Neural cell (in vitro differentiated cells): ENCODE measurements at regions not wholly inside any gene's neighbourhood (a gene's known extent, or its start where the extent isn't known, plus 50 kb on each side); places are given as distances from the start of the nearest gene placed in this dataset.

Experiments used
- H2AFZ ChIP-seq: fragments of 200-600, 300-800 bp; sonication (generic), shearing (Covaris generic); 2 replicates; pipeline ENCODE4 v1.6.0; 2014; ENCODE audit warnings: low read depth, mild to moderate bottlenecking, antibody characterized with exemption, low read length, moderate library complexity
- H3F3A ChIP-seq: fragments of 200-600 bp; shearing (Covaris generic); 2 replicates; pipeline ENCODE4 v1.6.1; 2016; ENCODE audit warnings: mild to moderate bottlenecking, moderate library complexity, mixed read lengths, antibody characterized with exemption, low read length; ENCODE audit not compliant: insufficient read depth, poor library complexity, severe bottlenecking
- H3K27ac ChIP-seq: fragments of 200-600, 300-800 bp; sonication (generic), shearing (Covaris generic); 2 replicates; pipeline ENCODE4 v1.5.1; 2014; ENCODE audit warnings: mild to moderate bottlenecking, low read length, moderate library complexity
- H3K27me3 ChIP-seq: fragments of 300-800, 200-600 bp; sonication (generic), shearing (Covaris generic); 2 replicates; pipeline ENCODE4 v1.6.0; 2014; ENCODE audit warnings: mild to moderate bottlenecking, low read depth, low read length, moderate library complexity; ENCODE audit not compliant: insufficient read depth
- H3K36me3 ChIP-seq: fragments of 300-800, 200-600 bp; sonication (generic), shearing (Covaris generic); 2 replicates; pipeline ENCODE4 v1.5.1; 2014; ENCODE audit warnings: mild to moderate bottlenecking, antibody characterized with exemption, low read length, moderate library complexity; ENCODE audit not compliant: insufficient read depth
- H3K4me2 ChIP-seq: fragments of 300-800, 200-600 bp; sonication (generic), shearing (Covaris generic); 2 replicates; pipeline ENCODE4 v1.6.0; 2014; ENCODE audit warnings: mild to moderate bottlenecking, low read length
- H3K4me3 ChIP-seq: fragments of 300-800, 200-600 bp; sonication (generic), shearing (Covaris generic); 2 replicates; pipeline ENCODE4 v1.5.1; 2014; ENCODE audit warnings: mild to moderate bottlenecking, low read length, moderate library complexity
- H3K79me2 ChIP-seq: fragments of 200-600 bp; shearing (Covaris generic); replicated peaks from 2 replicates; pipeline ENCODE4 v1.6.0; 2014; ENCODE audit warnings: mild to moderate bottlenecking, low read length, moderate library complexity; ENCODE audit not compliant: insufficient read depth
- H3K9ac ChIP-seq: fragments of 300-800, 200-600 bp; sonication (generic), shearing (Covaris generic); 2 replicates; pipeline ENCODE4 v1.6.1; 2016; ENCODE audit warnings: mild to moderate bottlenecking, low read length, mixed read lengths
- H3K9me2 ChIP-seq: fragments of 200-600 bp; shearing (Covaris generic); 2 replicates; pipeline ENCODE4 v1.6.1; 2016; ENCODE audit warnings: mild to moderate bottlenecking, low read length, mixed read lengths; ENCODE audit not compliant: insufficient read depth
- H3K9me3 ChIP-seq: fragments of 200-600, 300-800 bp; sonication (generic), shearing (Covaris generic); 2 replicates; pipeline ENCODE4 v1.6.1; 2016; ENCODE audit warnings: mild to moderate bottlenecking, mixed run types, low read length, moderate library complexity, mixed read lengths
- H4K20me1 ChIP-seq: fragments of 200-600 bp; shearing (Covaris generic); 2 replicates; pipeline ENCODE4 v1.6.1; 2016; ENCODE audit warnings: mild to moderate bottlenecking, mixed run types; ENCODE audit not compliant: insufficient read depth
- CTCF ChIP-seq: fragments of 450-650 bp; IDR thresholded peaks from 2 replicates; pipeline ENCODE4 v1.5.1; 2014; ENCODE audit warnings: antibody characterized with exemption, mild to moderate bottlenecking, moderate library complexity; ENCODE audit not compliant: poor library complexity, severe bottlenecking
- EP300 ChIP-seq: fragments of 450-650 bp; conservative IDR thresholded peaks from 2 replicates; pipeline ENCODE4 v1.6.1; 2014; ENCODE audit warnings: antibody characterized with exemption, mild to moderate bottlenecking, moderate library complexity; ENCODE audit not compliant: poor library complexity, severe bottlenecking
- EZH2 ChIP-seq: fragments of 200-600, 300-800 bp; shearing (Covaris generic), sonication (generic); IDR thresholded peaks from 2 replicates; pipeline ENCODE4 v1.6.1; 2014; ENCODE audit warnings: antibody characterized with exemption, low read length, borderline replicate concordance, mild to moderate bottlenecking; ENCODE audit not compliant: insufficient read depth, poor library complexity, severe bottlenecking
- MXI1 ChIP-seq: fragments of 450-650 bp; conservative IDR thresholded peaks from 2 replicates; pipeline ENCODE4 v1.6.1; 2014; ENCODE audit warnings: antibody characterized with exemption, mild to moderate bottlenecking; ENCODE audit not compliant: poor library complexity, severe bottlenecking
- POLR2AphosphoS5 ChIP-seq: IDR thresholded peaks from 2 replicates; pipeline ENCODE4 v1.6.1; 2012
- RAD21 ChIP-seq: fragments of 450-650 bp; conservative IDR thresholded peaks from 2 replicates; pipeline ENCODE4 v1.6.1; 2014; ENCODE audit warnings: antibody characterized with exemption, mild to moderate bottlenecking, moderate library complexity
- REST ChIP-seq: IDR thresholded peaks from 2 replicates; pipeline ENCODE4 v1.6.1; 2012; ENCODE audit warnings: borderline replicate concordance
- SMC3 ChIP-seq: fragments of 450-650 bp; conservative IDR thresholded peaks from 2 replicates; pipeline ENCODE4 v1.6.1; 2014; ENCODE audit warnings: antibody characterized with exemption, mild to moderate bottlenecking, moderate library complexity; ENCODE audit not compliant: poor library complexity
- TAF1 ChIP-seq: IDR thresholded peaks from 2 replicates; pipeline ENCODE4 v1.6.1; 2012; ENCODE audit warnings: low read depth

GRCh38 chr13:74305876-74306275 is 171.7 kb upstream of the KLF12 start:
- no peak overlapping the region for H3K27ac ChIP-seq
- H3K9ac ChIP-seq: no peak overlapping the region
- no peaks in the 10 kb centered on the region for H3K27me3 ChIP-seq
- no peaks in the 10 kb centered on the region for H3K79me2 ChIP-seq
- H2AFZ ChIP-seq: no peak overlapping the region
- TF ChIP-seq SMC3: no peak
- TF ChIP-seq EP300: no peak
- no peak for TF ChIP-seq CTCF
- TF ChIP-seq EZH2: no peak
- no peak for TF ChIP-seq RAD21
- TF ChIP-seq TAF1: no peak
- TF ChIP-seq MXI1: no peak
- H3F3A ChIP-seq: no peaks in the 10 kb centered on the region
- no peak overlapping the region for H3K4me2 ChIP-seq
- no peaks in the 10 kb centered on the region for H4K20me1 ChIP-seq
- H3K9me3 ChIP-seq: no peaks in the 10 kb centered on the region
- no peaks in the 10 kb centered on the region for H3K36me3 ChIP-seq
- no peaks in the 10 kb centered on the region for H3K9me2 ChIP-seq
- no peak overlapping the region for H3K4me3 ChIP-seq

- H3K4me3 ChIP-seq: no peak overlapping the region
- H3K9ac ChIP-seq: no peak overlapping the region
- H3K79me2 ChIP-seq: no peaks in the 10 kb centered on the region
- no peaks in the 10 kb centered on the region for H3K36me3 ChIP-seq
- H3K27ac ChIP-seq: no peak overlapping the region
- no peaks in the 10 kb centered on the region for H4K20me1 ChIP-seq
- H3K4me2 ChIP-seq: no peak overlapping the region
- H3K9me3 ChIP-seq: no peaks in the 10 kb centered on the region
- no peaks in the 10 kb centered on the region for H3F3A ChIP-seq
- no peaks in the 10 kb centered on the region for H3K27me3 ChIP-seq
- no peaks in the 10 kb centered on the region for H3K9me2 ChIP-seq
- TF ChIP-seq POLR2AphosphoS5 (no peak), EZH2 (no peak), REST (no peak), TAF1 (no peak), EP300 (no peak), MXI1 (no peak), RAD21 (no peak), SMC3 (no peak), CTCF (no peak)
- H2AFZ ChIP-seq: no peak overlapping the region
Measured at GRCh38 chr13:74301258-74301935, 167.2 kb upstream of the KLF12 start.
